Activated CD4-positive, alpha-beta memory T cell treated with anti-CD3 and anti-CD28 coated beads for 36 hours (primary cell): ENCODE measurements at regions not wholly inside any gene's neighbourhood (a gene's known extent, or its start where the extent isn't known, plus 50 kb on each side); places are given as distances from the start of the nearest gene placed in this dataset.

Experiments
- CTCF ChIA-PET: fragments of 350-600 bp; sonication (Branson Sonifier 250); formaldehyde crosslinking; loops from one replicate; lab custom pipeline; 2021; ENCODE audit warnings: antibody characterized with exemption, inconsistent platforms; lab: Charles Lee
- POLR2A ChIA-PET: fragments of 350-600 bp; sonication (Branson Sonifier 250); formaldehyde crosslinking; loops from one replicate; lab custom pipeline; 2021; ENCODE audit warnings: antibody characterized with exemption; lab: Charles Lee
- DNase-seq: peaks from one replicate; pipeline ENCODE4 v3.0.0-alpha.2; 2020
- H3K27ac Mint-ChIP-seq: one replicate; pipeline ENCODE4 v1.8.0; 2021; ENCODE audit warnings: mixed read lengths
- H3K27me3 Mint-ChIP-seq: one replicate; pipeline ENCODE4 v1.8.0; 2021; ENCODE audit warnings: mixed read lengths
- H3K36me3 Mint-ChIP-seq: one replicate; pipeline ENCODE4 v1.8.0; 2021; ENCODE audit warnings: mixed read lengths
- H3K4me1 Mint-ChIP-seq: one replicate; pipeline ENCODE4 v1.8.0; 2021; ENCODE audit warnings: low read depth, mixed read lengths
- H3K4me3 Mint-ChIP-seq: one replicate; pipeline ENCODE4 v1.8.0; 2021; ENCODE audit warnings: mild to moderate bottlenecking, mixed read lengths
- H3K9me3 Mint-ChIP-seq: one replicate; pipeline ENCODE4 v1.8.0; 2021; ENCODE audit warnings: mixed read lengths
- intact Hi-C: fragments of 100-400 bp; cut with micrococcal nuclease; formaldehyde crosslinking; loops from one replicate; pipeline ENCODE4 v1.15.1; 2023

GRCh38 chr10:108583877-108584276 is 1339.4 kb downstream of the XPNPEP1 start:
- H3K4me3 Mint-ChIP-seq, result no peak overlapping the region
- H3K27ac Mint-ChIP-seq, result no peak overlapping the region
- intact Hi-C loops, result no loop called here
- H3K4me1 Mint-ChIP-seq, result no peaks in the 10 kb centered on the region
- H3K36me3 Mint-ChIP-seq, result no peaks in the 10 kb centered on the region
- POLR2A ChIA-PET, result no interaction called here
- DNase-seq, result no peak
- H3K9me3 Mint-ChIP-seq, result peaks cover 10% of the 10 kb centered on the region
- CTCF ChIA-PET, result no interaction called here
- H3K27me3 Mint-ChIP-seq, result no peaks in the 10 kb centered on the region

GRCh38 chr10:108582888-108583287 is 1340.4 kb downstream of the XPNPEP1 start:
- Mint-ChIP-seq H3K9me3 (peaks cover 10% of the 10 kb centered on the region), H3K4me3 (no peak overlapping the region), H3K4me1 (no peaks in the 10 kb centered on the region), H3K27me3 (no peaks in the 10 kb centered on the region), H3K36me3 (no peaks in the 10 kb centered on the region), H3K27ac (no peak overlapping the region)
- ChIA-PET CTCF (no interaction called here), POLR2A (no interaction called here)
- DNase-seq, result no peak
- intact Hi-C loops, result no loop called here

GRCh38 chr10:108582387-108582786 is 1340.9 kb downstream of the XPNPEP1 start:
- ChIA-PET CTCF (no interaction called here), POLR2A (no interaction called here)
- no peaks in the 10 kb centered on the region for H3K27me3 Mint-ChIP-seq
- no peaks in the 10 kb centered on the region for H3K36me3 Mint-ChIP-seq
- H3K4me3 Mint-ChIP-seq, result no peak overlapping the region
- H3K9me3 Mint-ChIP-seq, result peaks cover 10% of the 10 kb centered on the region
- intact Hi-C loops, result no loop called here
- DNase-seq, result no peak
- no peaks in the 10 kb centered on the region for H3K4me1 Mint-ChIP-seq
- no peak overlapping the region for H3K27ac Mint-ChIP-seq

DNA sequence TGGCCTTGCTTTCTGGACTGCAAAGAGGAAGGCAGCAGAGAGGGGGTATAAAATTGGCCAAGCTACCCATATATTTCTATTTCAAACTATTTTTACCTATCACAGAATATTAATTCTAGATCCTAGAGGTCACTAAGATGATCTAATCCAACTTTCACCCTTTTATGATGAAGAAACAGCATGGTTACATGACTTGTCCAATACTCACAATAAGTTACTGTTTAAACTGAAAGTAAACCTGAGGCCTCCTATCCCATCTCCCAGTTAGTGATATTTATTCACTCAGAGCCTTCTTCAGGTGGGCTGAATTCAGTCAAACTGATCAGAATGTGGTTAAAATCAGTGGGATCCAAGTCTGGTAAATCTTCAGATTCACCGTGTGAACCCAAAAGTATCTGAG is 1345.1 kb downstream of the XPNPEP1 start:
- DNase-seq, result no peak
- intact Hi-C loops, result no loop called here
- H3K36me3 Mint-ChIP-seq, result no peaks in the 10 kb centered on the region
- no peak overlapping the region for H3K27ac Mint-ChIP-seq
- no peak overlapping the region for H3K4me3 Mint-ChIP-seq
- no peaks in the 10 kb centered on the region for H3K4me1 Mint-ChIP-seq
- no peaks in the 10 kb centered on the region for H3K27me3 Mint-ChIP-seq
- ChIA-PET POLR2A (no interaction called here), CTCF (no interaction called here)
- H3K9me3 Mint-ChIP-seq, result peaks cover 8% of the 10 kb centered on the region

DNA sequence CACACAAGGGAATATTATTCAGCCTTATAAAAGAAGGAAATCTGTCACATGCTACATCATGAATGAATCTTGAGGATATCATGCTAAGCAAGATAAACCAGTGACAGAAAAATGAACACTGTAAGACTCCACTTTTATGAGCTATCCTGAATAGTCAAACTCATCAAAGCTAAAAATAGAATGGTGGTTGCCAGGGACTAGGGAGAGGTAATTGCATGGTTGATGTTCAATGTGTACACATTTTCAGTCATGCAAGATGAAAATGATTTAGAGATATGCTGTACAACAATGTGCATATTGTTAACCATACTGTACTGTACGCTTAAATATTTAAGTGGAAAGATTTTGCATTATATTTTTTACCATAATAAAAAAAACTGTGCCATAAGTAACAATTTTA is 1349.1 kb downstream of the XPNPEP1 start:
- ChIA-PET POLR2A (no interaction called here), CTCF (no interaction called here)
- intact Hi-C loops, result no loop called here
- Mint-ChIP-seq H3K4me3 (no peak overlapping the region), H3K27ac (no peak overlapping the region), H3K4me1 (no peaks in the 10 kb centered on the region), H3K27me3 (no peaks in the 10 kb centered on the region), H3K36me3 (no peaks in the 10 kb centered on the region), H3K9me3 (peaks cover 4% of the 10 kb centered on the region)
- no peak for DNase-seq

DNA sequence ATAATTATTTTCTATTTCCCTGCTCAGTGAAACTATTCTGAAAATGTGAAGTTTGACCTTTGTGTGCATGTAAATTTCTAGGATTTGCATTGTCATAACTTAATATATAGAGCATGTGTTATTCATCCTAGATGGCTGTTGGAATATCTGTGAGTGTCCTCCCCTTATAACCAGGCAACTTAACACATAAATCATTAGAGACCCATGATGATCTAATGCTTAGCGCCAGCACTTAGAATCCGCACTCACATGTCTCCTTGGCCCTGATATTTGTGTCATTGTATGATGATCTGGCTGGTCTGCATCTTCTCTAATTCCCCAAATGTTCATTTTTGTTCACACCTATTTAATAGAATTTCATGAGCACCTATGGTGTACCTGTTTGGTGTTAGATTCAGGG is 1354.5 kb downstream of the XPNPEP1 start:
- H3K27me3 Mint-ChIP-seq, result no peaks in the 10 kb centered on the region
- H3K9me3 Mint-ChIP-seq, result peaks cover 11% of the 10 kb centered on the region
- CTCF ChIA-PET, result no interaction called here
- intact Hi-C loops, result no loop called here
- POLR2A ChIA-PET, result no interaction called here
- no peak for DNase-seq
- H3K4me1 Mint-ChIP-seq, result no peaks in the 10 kb centered on the region
- H3K4me3 Mint-ChIP-seq, result no peak overlapping the region
- H3K36me3 Mint-ChIP-seq, result no peaks in the 10 kb centered on the region
- H3K27ac Mint-ChIP-seq, result no peak overlapping the region

DNA sequence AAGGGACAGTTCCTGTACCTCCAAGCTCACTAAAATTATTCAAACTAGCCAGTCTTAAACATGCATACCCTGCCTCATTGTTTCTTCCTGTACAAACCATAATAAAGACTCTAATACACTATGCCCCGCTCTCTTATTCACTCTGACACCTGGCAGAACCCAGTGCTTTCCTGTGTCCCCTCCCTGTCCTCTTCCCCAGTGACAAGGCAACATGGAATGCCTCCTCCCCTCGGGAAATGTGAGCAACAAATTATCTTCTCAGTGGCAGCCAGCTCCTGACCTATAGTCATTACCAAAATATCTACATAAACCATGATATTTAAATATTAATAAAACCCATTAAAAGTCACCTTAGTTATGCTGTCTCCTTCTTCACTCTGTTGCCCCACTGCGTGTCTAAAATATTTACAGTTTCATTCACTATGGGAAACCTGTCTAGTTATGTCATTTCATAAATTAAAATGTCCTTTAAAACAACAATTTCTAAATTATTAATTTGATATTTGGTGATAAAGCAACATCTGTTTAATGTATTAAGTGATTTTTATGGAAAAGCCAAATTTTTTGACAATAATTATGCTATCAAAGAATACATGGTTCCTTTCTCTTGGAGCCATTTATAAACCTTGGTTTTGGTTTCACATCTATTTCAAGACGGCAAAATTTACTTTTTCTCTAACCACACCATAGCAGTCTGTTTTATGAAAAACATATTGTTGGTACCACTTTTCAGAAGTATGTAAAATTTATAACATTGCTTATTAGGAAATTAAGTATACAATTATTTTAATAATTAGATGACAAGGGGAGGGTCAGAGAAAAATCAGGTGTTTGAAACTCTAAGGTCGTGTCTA is 1355.2 kb downstream of the XPNPEP1 start:
- intact Hi-C loops, result no loop called here
- Mint-ChIP-seq H3K9me3 (peaks cover 11% of the 10 kb centered on the region), H3K27me3 (no peaks in the 10 kb centered on the region), H3K36me3 (no peaks in the 10 kb centered on the region), H3K4me3 (no peak overlapping the region), H3K27ac (no peak overlapping the region), H3K4me1 (no peaks in the 10 kb centered on the region)
- DNase-seq, result no peak
- ChIA-PET POLR2A (no interaction called here), CTCF (no interaction called here)

GRCh38 chr10:108566316-108567107 is 1356.8 kb downstream of the XPNPEP1 start:
- POLR2A ChIA-PET, result no interaction called here
- intact Hi-C loops, result no loop called here
- Mint-ChIP-seq H3K4me3 (no peak overlapping the region), H3K36me3 (no peaks in the 10 kb centered on the region), H3K4me1 (no peaks in the 10 kb centered on the region), H3K9me3 (peaks cover 12% of the 10 kb centered on the region), H3K27me3 (no peaks in the 10 kb centered on the region), H3K27ac (no peak overlapping the region)
- CTCF ChIA-PET, result no interaction called here
- DNase-seq, result no peak

DNA sequence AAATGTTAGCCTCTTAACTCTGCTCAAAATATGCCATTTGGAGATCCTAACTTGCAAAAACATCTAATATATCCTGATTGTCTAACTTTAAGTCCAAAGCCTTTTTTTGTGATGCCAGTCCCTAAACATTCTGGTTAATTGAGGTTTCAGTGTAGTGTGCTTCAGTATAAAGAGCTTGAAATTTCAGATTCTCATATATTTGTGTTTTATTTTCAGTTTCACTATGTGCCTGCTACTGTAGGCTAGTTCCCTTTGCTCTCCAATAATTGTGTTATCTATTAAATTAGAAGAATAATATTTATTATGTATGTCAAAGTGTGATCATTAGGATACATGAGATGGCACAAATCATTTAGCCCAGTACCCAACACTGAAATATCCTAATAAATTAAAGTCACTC is 1361.2 kb downstream of the XPNPEP1 start:
- H3K4me1 Mint-ChIP-seq, result no peaks in the 10 kb centered on the region
- POLR2A ChIA-PET, result no interaction called here
- intact Hi-C loops, result no loop called here
- no peak overlapping the region for H3K4me3 Mint-ChIP-seq
- H3K27ac Mint-ChIP-seq, result no peak overlapping the region
- H3K9me3 Mint-ChIP-seq, result peaks cover 7% of the 10 kb centered on the region
- H3K36me3 Mint-ChIP-seq, result no peaks in the 10 kb centered on the region
- CTCF ChIA-PET, result no interaction called here
- H3K27me3 Mint-ChIP-seq, result no peaks in the 10 kb centered on the region
- DNase-seq, result no peak

- no peak for DNase-seq
- ChIA-PET CTCF (no interaction called here), POLR2A (no interaction called here)
- Mint-ChIP-seq H3K4me3 (no peak overlapping the region), H3K36me3 (no peaks in the 10 kb centered on the region), H3K9me3 (peaks cover 7% of the 10 kb centered on the region), H3K27me3 (no peaks in the 10 kb centered on the region), H3K27ac (no peak overlapping the region), H3K4me1 (no peaks in the 10 kb centered on the region)
- intact Hi-C loops, result no loop called here
Measured at GRCh38 chr10:108561649-108562048, 1361.7 kb downstream of the XPNPEP1 start.

DNA sequence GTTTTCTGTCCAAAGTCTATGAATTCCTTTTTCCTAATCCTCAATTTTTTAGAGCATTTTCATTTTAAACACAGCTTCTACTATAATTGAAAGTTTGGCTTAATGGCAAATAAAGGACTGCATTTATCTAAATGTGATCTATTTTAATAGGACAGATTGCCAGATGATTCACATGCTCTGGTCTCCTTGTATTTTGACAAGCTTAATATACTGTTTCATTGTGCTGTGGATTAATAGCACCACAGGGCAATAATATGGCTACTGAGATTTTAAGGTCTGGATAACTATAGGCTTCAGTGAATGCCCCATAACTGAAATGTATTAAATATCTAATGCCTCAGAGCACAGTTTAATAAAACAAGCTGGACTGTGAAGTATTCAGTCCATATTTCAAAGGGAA is 1362.8 kb downstream of the XPNPEP1 start:
- intact Hi-C loops, result no loop called here
- no peak overlapping the region for H3K27ac Mint-ChIP-seq
- no peaks in the 10 kb centered on the region for H3K4me1 Mint-ChIP-seq
- H3K27me3 Mint-ChIP-seq, result no peaks in the 10 kb centered on the region
- H3K9me3 Mint-ChIP-seq, result peaks cover 2% of the 10 kb centered on the region
- ChIA-PET POLR2A (no interaction called here), CTCF (no interaction called here)
- no peak for DNase-seq
- H3K4me3 Mint-ChIP-seq, result no peak overlapping the region
- H3K36me3 Mint-ChIP-seq, result no peaks in the 10 kb centered on the region

- H3K9me3 Mint-ChIP-seq, result no peaks in the 10 kb centered on the region
- no peak for DNase-seq
- no peak overlapping the region for H3K27ac Mint-ChIP-seq
- no peak overlapping the region for H3K4me3 Mint-ChIP-seq
- intact Hi-C loops, result no loop called here
- CTCF ChIA-PET, result no interaction called here
- no peaks in the 10 kb centered on the region for H3K27me3 Mint-ChIP-seq
- no peaks in the 10 kb centered on the region for H3K36me3 Mint-ChIP-seq
- no peaks in the 10 kb centered on the region for H3K4me1 Mint-ChIP-seq
- POLR2A ChIA-PET, result no interaction called here
Measured at GRCh38 chr10:108556186-108556585, 1367.1 kb downstream of the XPNPEP1 start.
